Stimulated activated CD8-positive, alpha-beta memory T cell treated with anti-CD3 and anti-CD28 coated beads, Interleukin-4, amount 100 ng/mL, for 48 hours (primary cell): ENCODE measurements at regions not wholly inside any gene's neighbourhood (a gene's known extent, or its start where the extent isn't known, plus 50 kb on each side); places are given as distances from the start of the nearest gene placed in this dataset.

Experiments used
- DNase-seq: peaks from one replicate; pipeline ENCODE4 v3.0.0-alpha.2; 2020

- DNase-seq, result no peak
Observed at GRCh38 chr1:206411321-206411720, 59.0 kb upstream of the IKBKE start.

- DNase-seq, result no peak
Observed at GRCh38 chr1:206415942-206416341, 54.3 kb upstream of the IKBKE start.

- DNase-seq, result no peak
Observed at GRCh38 chr1:206417774-206418614, 52.3 kb upstream of the IKBKE start.

- no peak for DNase-seq
Observed at GRCh38 chr1:206419250-206419649, 51.0 kb upstream of the IKBKE start.

- DNase-seq, result no peak
Observed at GRCh38 chr1:206419783-206420182, 50.5 kb upstream of the IKBKE start.

GRCh38 chr1:206420471-206420870 lies 49.8 kb upstream of the IKBKE start:
- DNase-seq, result no peak
